ENCODE measurements at regions not wholly inside any gene's neighbourhood (a gene's known extent, or its start where the extent isn't known, plus 50 kb on each side); places are given as distances from the start of the nearest gene placed in this dataset.

DNA sequence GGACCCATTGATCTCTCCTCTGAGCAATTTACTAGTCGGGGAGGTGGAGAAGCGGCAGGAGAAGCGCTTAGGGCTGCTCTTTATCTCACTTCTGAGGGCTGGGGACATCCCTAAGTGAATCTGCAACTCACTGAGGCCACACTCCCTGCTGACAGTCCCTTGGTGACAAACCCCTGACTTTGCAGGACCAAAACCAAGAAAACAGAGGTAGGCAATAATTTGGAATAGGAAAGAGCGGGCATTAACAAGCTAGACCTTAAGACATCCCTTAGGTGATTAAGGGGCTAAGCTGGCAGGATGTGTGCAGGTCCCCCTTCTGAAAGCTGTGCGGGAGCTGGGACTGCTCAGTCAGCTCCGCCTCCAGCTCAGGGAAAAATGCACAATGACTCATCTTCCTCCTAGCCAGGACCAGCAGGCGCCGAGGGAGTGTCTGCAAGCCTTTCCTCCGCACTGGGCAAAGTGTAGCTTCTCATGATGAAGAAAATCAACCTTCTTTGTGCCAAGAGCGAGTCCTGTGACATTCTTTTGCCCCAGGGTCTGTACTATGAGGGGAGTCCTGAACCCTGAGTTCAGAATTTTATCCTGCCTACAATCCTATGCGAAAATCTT is 63.3 kb downstream of the BOD1L2 start:
- TF ChIP-seq, protein P1, sequence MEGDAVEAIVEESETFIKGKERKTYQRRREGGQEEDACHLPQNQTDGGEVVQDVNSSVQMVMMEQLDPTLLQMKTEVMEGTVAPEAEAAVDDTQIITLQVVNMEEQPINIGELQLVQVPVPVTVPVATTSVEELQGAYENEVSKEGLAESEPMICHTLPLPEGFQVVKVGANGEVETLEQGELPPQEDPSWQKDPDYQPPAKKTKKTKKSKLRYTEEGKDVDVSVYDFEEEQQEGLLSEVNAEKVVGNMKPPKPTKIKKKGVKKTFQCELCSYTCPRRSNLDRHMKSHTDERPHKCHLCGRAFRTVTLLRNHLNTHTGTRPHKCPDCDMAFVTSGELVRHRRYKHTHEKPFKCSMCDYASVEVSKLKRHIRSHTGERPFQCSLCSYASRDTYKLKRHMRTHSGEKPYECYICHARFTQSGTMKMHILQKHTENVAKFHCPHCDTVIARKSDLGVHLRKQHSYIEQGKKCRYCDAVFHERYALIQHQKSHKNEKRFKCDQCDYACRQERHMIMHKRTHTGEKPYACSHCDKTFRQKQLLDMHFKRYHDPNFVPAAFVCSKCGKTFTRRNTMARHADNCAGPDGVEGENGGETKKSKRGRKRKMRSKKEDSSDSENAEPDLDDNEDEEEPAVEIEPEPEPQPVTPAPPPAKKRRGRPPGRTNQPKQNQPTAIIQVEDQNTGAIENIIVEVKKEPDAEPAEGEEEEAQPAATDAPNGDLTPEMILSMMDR (IDR thresholded peaks at IDR 0.05 in 4 of 5, conservative IDR thresholded peaks at IDR 0.05 in 1 of 5) = no peak
- TF ChIP-seq POLR2A (IDR thresholded peaks at IDR 0.05) = no peak

All from gastrocnemius medialis (tissue), 4 donors.